Tibial nerve (tissue), 4 donors: ENCODE measurements at regions not wholly inside any gene's neighbourhood (a gene's known extent, or its start where the extent isn't known, plus 50 kb on each side); places are given as distances from the start of the nearest gene placed in this dataset.

Source experiments
- DNase-seq, 2 donors: peaks; one replicate each; pipeline ENCODE4 v3.0.0-alpha.2; 2019; ENCODE audit warnings: low spot score in 2 of 2
- H3K27ac ChIP-seq, 4 donors: fragments of 200-600 bp; sonication (generic) in 3 of 4; one replicate each; pipeline ENCODE4 v1.5.1; 2017 to 2019; ENCODE audit warnings: mild to moderate bottlenecking in 1 of 4
- H3K27me3 ChIP-seq, 2 donors: fragments of 200-600 bp; sonication (generic) in 1 of 2; one replicate each; pipeline versions ENCODE4 v1.5.1 to v1.6.0; 2017 to 2019
- H3K36me3 ChIP-seq, 3 donors: fragments of 200-600 bp; sonication (generic); one replicate each; pipeline ENCODE4 v1.5.1; 2018 to 2019
- H3K4me1 ChIP-seq, 4 donors: fragments of 200-600 bp; sonication (generic) in 3 of 4; one replicate each; pipeline ENCODE4 v1.5.1; 2017 to 2019
- H3K4me3 ChIP-seq, 4 donors: fragments of 200-600 bp; sonication (generic) in 3 of 4; one replicate each; pipeline ENCODE4 v1.5.1; 2017 to 2019; ENCODE audit warnings: mild to moderate bottlenecking in 1 of 4, moderate library complexity in 1 of 4
- H3K9me3 ChIP-seq, 4 donors: fragments of 200-600 bp; sonication (generic) in 3 of 4; one replicate each; pipeline ENCODE4 v1.5.1; 2017 to 2019
- CTCF ChIP-seq, 5 experiments: fragments of 200-600 bp in 3 of 5; fragments of 450-650 bp in 2 of 5; sonication (generic) in 3 of 5; IDR thresholded peaks; one replicate each; pipeline ENCODE4 v1.5.1; 2016 to 2019; ENCODE audit warnings: antibody characterized with exemption in 5 of 5, mild to moderate bottlenecking in 3 of 5, moderate library complexity in 2 of 5
- EP300 ChIP-seq, 2 donors: sonication (generic); formaldehyde crosslinking; IDR thresholded peaks; one replicate each; pipeline ENCODE4 v1.6.1; 2017; ENCODE audit warnings: antibody characterized with exemption in 2 of 2, mild to moderate bottlenecking in 1 of 2
- POLR2A ChIP-seq, 2 donors: fragments of 450-650 bp; IDR thresholded peaks; one replicate each; pipeline ENCODE4 v1.6.1; 2017; ENCODE audit warnings: antibody characterized with exemption in 2 of 2, mild to moderate bottlenecking in 2 of 2, moderate library complexity in 2 of 2
- WGBS, 2 donors: methylation state at CpG; one replicate each; pipeline ENCODE4 v1.1.5; 2018; 5-methylcytosine and 5-hydroxymethylcytosine counted together

DNA sequence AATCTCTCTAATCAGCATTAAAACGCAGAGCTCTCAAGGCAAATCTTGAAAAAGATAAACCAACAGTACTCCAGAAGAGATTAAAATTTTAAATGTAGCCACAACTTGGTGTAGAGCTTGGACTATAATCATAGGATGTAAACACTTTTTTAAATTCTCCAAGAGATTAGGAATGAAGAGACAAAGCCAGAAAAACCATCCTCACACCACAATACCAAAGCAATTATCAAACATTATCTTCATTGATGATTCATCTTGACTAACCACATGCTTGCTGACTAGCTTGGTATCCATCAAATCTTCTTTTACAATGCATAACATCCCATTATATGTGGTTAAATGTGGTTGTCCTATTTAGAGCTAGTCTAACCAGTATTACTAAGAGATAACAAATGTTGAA lies 815.1 kb downstream of the TLE1 start:
- no peaks in the 10 kb centered on the region for H3K4me1 ChIP-seq
- no peak overlapping the region for H3K4me3 ChIP-seq
- H3K27ac ChIP-seq = no peak overlapping the region
- DNase-seq = no peak
- H3K27me3 ChIP-seq = no peaks in the 10 kb centered on the region
- no peak for TF ChIP-seq CTCF (IDR thresholded peaks at IDR 0.05)
- TF ChIP-seq POLR2A (IDR thresholded peaks at IDR 0.05) = no peak
- no peak for TF ChIP-seq EP300 (IDR thresholded peaks at IDR 0.05)
- WGBS, 2 donors = 77 to 82% methylated on average over 1 of the region's 1 CpG
- H3K36me3 ChIP-seq = no peaks in the 10 kb centered on the region
- no peaks in the 10 kb centered on the region for H3K9me3 ChIP-seq

DNA sequence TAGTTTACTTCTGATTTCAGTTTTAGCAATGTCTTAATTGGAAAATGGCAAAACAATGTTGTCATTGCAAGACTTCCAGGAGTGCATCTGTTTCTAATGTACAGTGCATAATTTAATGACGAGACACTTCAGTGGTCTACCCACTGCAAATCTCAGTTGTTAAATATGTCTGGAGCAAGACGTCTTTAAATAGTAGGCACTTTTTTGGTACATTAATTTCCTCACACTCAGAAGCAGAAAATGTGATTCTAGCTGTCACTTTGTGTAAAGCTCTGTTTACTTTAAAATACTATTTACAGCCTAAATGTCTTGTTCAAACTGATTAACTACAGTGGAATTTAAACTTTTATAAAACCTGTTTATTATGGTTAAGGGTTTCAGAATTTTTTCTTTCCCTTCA lies 815.5 kb downstream of the TLE1 start:
- WGBS, 2 donors = 64 to 82% methylated on average over 2 of the region's 2 CpGs
- Histone ChIP-seq H3K4me3 (no peak overlapping the region), H3K9me3 (no peaks in the 10 kb centered on the region), H3K27ac (no peak overlapping the region), H3K27me3 (no peaks in the 10 kb centered on the region), H3K4me1 (no peaks in the 10 kb centered on the region), H3K36me3 (no peaks in the 10 kb centered on the region)
- TF ChIP-seq CTCF (IDR thresholded peaks at IDR 0.05) (no peak), POLR2A (IDR thresholded peaks at IDR 0.05) (no peak), EP300 (IDR thresholded peaks at IDR 0.05) (no peak)
- DNase-seq = no peak

GRCh38 chr9:80871596-80871995 lies 817.8 kb downstream of the TLE1 start:
- H3K36me3 ChIP-seq = no peaks in the 10 kb centered on the region
- TF ChIP-seq CTCF (IDR thresholded peaks at IDR 0.05) (no peak), EP300 (IDR thresholded peaks at IDR 0.05) (no peak), POLR2A (IDR thresholded peaks at IDR 0.05) (no peak)
- H3K4me3 ChIP-seq = no peak overlapping the region
- no peak for DNase-seq
- H3K27me3 ChIP-seq = no peaks in the 10 kb centered on the region
- no peaks in the 10 kb centered on the region for H3K4me1 ChIP-seq
- peaks cover 0 to 13% (median 3%) of the 10 kb centered on the region in 4 donors for H3K9me3 ChIP-seq
- H3K27ac ChIP-seq = no peak overlapping the region

DNA sequence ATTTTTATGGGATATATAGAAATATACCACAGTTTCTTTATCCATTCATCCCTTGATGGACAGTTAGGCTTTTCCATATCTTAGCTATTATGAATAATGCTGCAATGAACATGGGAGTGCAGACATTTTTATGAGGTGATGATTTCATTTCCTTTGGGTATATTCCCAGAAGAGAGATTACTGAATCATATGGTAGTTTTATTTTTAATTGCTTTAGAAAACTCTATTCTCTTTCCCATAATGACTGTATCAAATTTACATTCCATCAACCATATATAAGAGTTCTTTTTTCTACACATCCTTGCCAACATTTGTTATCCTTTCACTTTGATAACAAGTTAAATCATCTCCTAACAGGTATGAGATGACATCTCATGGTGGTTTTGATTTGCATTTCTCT lies 821.6 kb downstream of the TLE1 start:
- Histone ChIP-seq H3K4me1 (no peaks in the 10 kb centered on the region), H3K4me3 (no peak overlapping the region), H3K27ac (no peak overlapping the region), H3K27me3 (no peaks in the 10 kb centered on the region), H3K36me3 (no peaks in the 10 kb centered on the region), H3K9me3 (peaks cover 0 to 21% (median 3%) of the 10 kb centered on the region in 4 donors)
- TF ChIP-seq POLR2A (IDR thresholded peaks at IDR 0.05) (no peak), CTCF (IDR thresholded peaks at IDR 0.05) (no peak), EP300 (IDR thresholded peaks at IDR 0.05) (no peak)
- no peak for DNase-seq

- Histone ChIP-seq H3K36me3 (no peaks in the 10 kb centered on the region), H3K27ac (no peak overlapping the region), H3K4me1 (no peaks in the 10 kb centered on the region), H3K9me3 (peaks cover 0 to 21% (median 3%) of the 10 kb centered on the region in 4 donors), H3K4me3 (no peak overlapping the region), H3K27me3 (no peaks in the 10 kb centered on the region)
- TF ChIP-seq CTCF (IDR thresholded peaks at IDR 0.05) (no peak), POLR2A (IDR thresholded peaks at IDR 0.05) (no peak), EP300 (IDR thresholded peaks at IDR 0.05) (no peak)
- 87 to 91% methylated on average over 2 of the region's 2 CpGs for WGBS, 2 donors
- no peak for DNase-seq
Measured at GRCh38 chr9:80866576-80867227, 822.6 kb downstream of the TLE1 start.
